Spleen (tissue), 7 donors: ENCODE measurements at regions not wholly inside any gene's neighbourhood (a gene's known extent, or its start where the extent isn't known, plus 50 kb on each side); places are given as distances from the start of the nearest gene placed in this dataset.

Experiments used
- CTCF ChIP-seq, 11 experiments: fragments of 200-600 bp in 7 of 11; fragments of 450-650 bp in 4 of 11; sonication (generic) in 4 of 11; IDR thresholded peaks in 8 of 11; conservative IDR thresholded peaks in 3 of 11; 1 replicate in 7 of 11; 2 replicates in 4 of 11; pipeline versions ENCODE4 v1.4.0 to v1.8.0; 2016 to 2021; ENCODE audit warnings: antibody characterized with exemption in 11 of 11, inconsistent platforms in 4 of 11, mild to moderate bottlenecking in 1 of 11
- POLR2A ChIP-seq, 3 donors: fragments of 450-650 bp; IDR thresholded peaks; one replicate each; pipeline ENCODE4 v1.5.1; 2017; ENCODE audit warnings: antibody characterized with exemption in 3 of 3, mild to moderate bottlenecking in 1 of 3
- POLR2AphosphoS5 ChIP-seq, 3 donors: sonication (generic); formaldehyde crosslinking; IDR thresholded peaks; one replicate each; pipeline ENCODE4 v1.5.1; 2017; ENCODE audit warnings: antibody characterized with exemption in 3 of 3
- donor health status: DM: no; HTN: no; CAD: no; lungs with moderate emphysema.
- donor health status: DM: no; HTN: no; CAD: no.
- donor health status: DM: no; HTN: no; CAD: no.

GRCh38 chr3:31439890-31440750, 92.6 kb upstream of the STT3B start:
- TF ChIP-seq CTCF (IDR thresholded peaks at IDR 0.05 in 8 of 11, conservative IDR thresholded peaks at IDR 0.05 in 3 of 11) (no peak), POLR2AphosphoS5 (IDR thresholded peaks at IDR 0.05) (no peak), POLR2A (IDR thresholded peaks at IDR 0.05) (no peak)
